SK-N-SH (cell line): ENCODE measurements at regions not wholly inside any gene's neighbourhood (a gene's known extent, or its start where the extent isn't known, plus 50 kb on each side); places are given as distances from the start of the nearest gene placed in this dataset.

Source experiments
- CTCF ChIA-PET: fragments of 300-600, 350-600 bp; formaldehyde crosslinking; extraction: SDS; loops from one replicate; lab custom pipeline; 2021; lab: Yijun Ruan, JAX
- POLR2A ChIA-PET: fragments of 350-600 bp; sonication (Branson Sonifier 250); formaldehyde crosslinking; extraction: SDS; loops from one replicate; lab custom pipeline; 2020; ENCODE audit warnings: antibody characterized with exemption, inconsistent platforms; lab: Yijun Ruan, JAX
- DNase-seq: peaks from one replicate; pipeline ENCODE4 v3.0.0; 2012
- H2AFZ ChIP-seq: fragments of 200-600 bp; sonication (generic); 2 replicates; pipeline ENCODE4 v1.8.1; 2016; ENCODE audit warnings: antibody characterized with exemption, mild to moderate bottlenecking, low read depth
- H3F3A ChIP-seq: fragments of 200-600 bp; sonication (generic); replicated peaks from 2 replicates; pipeline ENCODE3; 2016; ENCODE audit warnings: antibody characterized with exemption, mild to moderate bottlenecking; ENCODE audit not compliant: insufficient read depth
- H3K27ac ChIP-seq, 2 experiments: fragments of 200-500 bp in 1 of 2; fragments of 200-600 bp in 1 of 2; sonication (Bioruptor generic) in 1 of 2; sonication (generic), shearing (Covaris generic) in 1 of 2; 2 replicates each; pipeline versions ENCODE4 v1.5.1 to v1.6.1; 2014 to 2016; ENCODE audit warnings: low read depth in 2 of 2, inconsistent platforms in 1 of 2, low read length in 1 of 2, mild to moderate bottlenecking in 1 of 2, mixed read lengths in 1 of 2
- H3K27me3 ChIP-seq: fragments of 200-600 bp; sonication (generic), shearing (Covaris generic); 2 replicates; pipeline ENCODE4 v1.6.1; 2016; ENCODE audit warnings: mixed run types; ENCODE audit not compliant: insufficient read depth
- H3K36me3 ChIP-seq, 2 experiments: fragments of 200-500 bp in 1 of 2; fragments of 200-600 bp in 1 of 2; sonication (Bioruptor generic) in 1 of 2; sonication (generic) in 1 of 2; replicated peaks in 1 of 2; 2 replicates each; pipeline versions ENCODE3 to v1.5.1; 2014 to 2016; ENCODE audit warnings: low read length in 1 of 2, mild to moderate bottlenecking in 1 of 2; ENCODE audit not compliant: insufficient read depth in 2 of 2, control insufficient read depth in 1 of 2
- H3K4me1 ChIP-seq, 2 experiments: fragments of 200-500 bp in 1 of 2; fragments of 200-600 bp in 1 of 2; sonication (Bioruptor generic) in 1 of 2; sonication (generic), shearing (Covaris generic) in 1 of 2; 2 replicates each; pipeline versions ENCODE4 v1.5.1 to v1.6.1; 2014 to 2016; ENCODE audit warnings: low read depth in 1 of 2, low read length in 1 of 2, mixed run types in 1 of 2; ENCODE audit not compliant: insufficient read depth in 2 of 2, control insufficient read depth in 1 of 2
- H3K4me2 ChIP-seq: fragments of 200-600 bp; sonication (generic), shearing (Covaris generic); 2 replicates; pipeline ENCODE4 v1.6.1; 2017; ENCODE audit warnings: mixed run types
- H3K4me3 ChIP-seq, 2 experiments: fragments of 200-500 bp in 1 of 2; fragments of 200-600 bp in 1 of 2; sonication (Bioruptor generic) in 1 of 2; sonication (generic), shearing (Covaris generic) in 1 of 2; 2 replicates each; pipeline versions ENCODE4 v1.5.1 to v1.8.1; 2014 to 2016; ENCODE audit warnings: low read depth in 2 of 2, inconsistent platforms in 1 of 2, low read length in 1 of 2, mild to moderate bottlenecking in 1 of 2, mixed read lengths in 1 of 2, moderate library complexity in 1 of 2
- H3K79me2 ChIP-seq: fragments of 200-600 bp; sonication (generic); 2 replicates; pipeline ENCODE4 v1.8.1; 2017; ENCODE audit warnings: mild to moderate bottlenecking; ENCODE audit not compliant: insufficient read depth
- H3K9ac ChIP-seq: fragments of 200-600 bp; sonication (generic); 2 replicates; pipeline ENCODE4 v1.6.1; 2017; ENCODE audit warnings: mixed run types
- H3K9me2 ChIP-seq: fragments of 200-600 bp; sonication (generic); 2 replicates; pipeline ENCODE4 v1.6.1; 2017; ENCODE audit warnings: mixed run types
- H3K9me3 ChIP-seq: fragments of 200-600 bp; sonication (generic); 2 replicates; pipeline ENCODE4 v1.6.1; 2017; ENCODE audit warnings: mixed run types, mild to moderate bottlenecking, moderate library complexity
- H4K20me1 ChIP-seq: fragments of 200-600 bp; sonication (generic); 2 replicates; pipeline ENCODE4 v1.6.1; 2017; ENCODE audit warnings: mild to moderate bottlenecking, mixed run types; ENCODE audit not compliant: insufficient read depth
- CHD2 ChIP-seq: fragments of 150-350 bp; IDR thresholded peaks from 2 replicates; pipeline ENCODE4 v1.6.1; 2018; ENCODE audit warnings: low read length; ENCODE audit not compliant: partially characterized antibody
- EP300 ChIP-seq, 2 experiments: IDR thresholded peaks; 2 replicates each; pipeline versions ENCODE4 v1.4.0 to v1.6.1; 2012; ENCODE audit warnings: borderline replicate concordance in 1 of 2, low read depth in 1 of 2, low read length in 1 of 2
- EZH2phosphoT487 ChIP-seq: fragments of 200-600 bp; sonication (generic); IDR thresholded peaks from 2 replicates; pipeline ENCODE4 v1.6.1; 2017; ENCODE audit warnings: low read depth, mixed run types, mild to moderate bottlenecking, antibody characterized with exemption, moderate library complexity, borderline replicate concordance
- FOSL2 ChIP-seq: IDR thresholded peaks from 2 replicates; pipeline ENCODE4 v1.4.0; 2012; ENCODE audit warnings: low read depth, mild to moderate bottlenecking, moderate library complexity, borderline replicate concordance
- FOXM1 ChIP-seq: IDR thresholded peaks from 2 replicates; pipeline ENCODE4 v1.4.0; 2012; ENCODE audit warnings: low read depth, mild to moderate bottlenecking
- GABPA ChIP-seq: IDR thresholded peaks from 2 replicates; pipeline ENCODE4 v1.4.0; 2012; ENCODE audit warnings: low read depth, mild to moderate bottlenecking
- JUND ChIP-seq: IDR thresholded peaks from 2 replicates; pipeline ENCODE4 v1.4.0; 2012
- MXI1 ChIP-seq: IDR thresholded peaks from 2 replicates; pipeline ENCODE4 v1.6.1; 2012; ENCODE audit warnings: mild to moderate bottlenecking, low read depth, low read length, improper control_type of control experiment
- NFIC ChIP-seq: IDR thresholded peaks from 2 replicates; pipeline ENCODE4 v1.4.0; 2012; ENCODE audit warnings: borderline replicate concordance
- NRF1 ChIP-seq: IDR thresholded peaks from 2 replicates; pipeline ENCODE4 v1.6.1; 2012; ENCODE audit warnings: low read depth, mild to moderate bottlenecking, low read length
- POLR2AphosphoS5 ChIP-seq: IDR thresholded peaks from 2 replicates; pipeline ENCODE4 v1.6.1; 2012; ENCODE audit warnings: low read depth, low read length
- RAD21 ChIP-seq: IDR thresholded peaks from 2 replicates; pipeline ENCODE4 v1.6.1; 2012; ENCODE audit warnings: mild to moderate bottlenecking, low read length
- REST ChIP-seq: IDR thresholded peaks from 2 replicates; pipeline ENCODE4 v1.6.1; 2012; ENCODE audit warnings: mild to moderate bottlenecking, low read depth, low read length, moderate library complexity
- RXRA ChIP-seq: IDR thresholded peaks from 2 replicates; pipeline ENCODE4 v1.4.0; 2012; ENCODE audit warnings: low read depth, mild to moderate bottlenecking, borderline replicate concordance
- WGBS: methylation state at CpG from one replicate; pipeline ENCODE4 v1.1.6; 2017; ENCODE audit warnings: low lambda C conversion rate; 5-methylcytosine and 5-hydroxymethylcytosine counted together
- TF ChIP-seq, protein P1 (sequence below): fragments of 150-350 bp; IDR thresholded peaks from 2 replicates; pipeline ENCODE4 v1.6.1; 2017; ENCODE audit warnings: antibody characterized with exemption, low read length, low read depth, borderline replicate concordance
- TF ChIP-seq, protein P2 (sequence below): fragments of 200-600 bp; sonication (generic); IDR thresholded peaks from 2 replicates; pipeline ENCODE4 v1.6.1; 2017; ENCODE audit warnings: antibody characterized with exemption, mild to moderate bottlenecking, moderate library complexity

DNA sequence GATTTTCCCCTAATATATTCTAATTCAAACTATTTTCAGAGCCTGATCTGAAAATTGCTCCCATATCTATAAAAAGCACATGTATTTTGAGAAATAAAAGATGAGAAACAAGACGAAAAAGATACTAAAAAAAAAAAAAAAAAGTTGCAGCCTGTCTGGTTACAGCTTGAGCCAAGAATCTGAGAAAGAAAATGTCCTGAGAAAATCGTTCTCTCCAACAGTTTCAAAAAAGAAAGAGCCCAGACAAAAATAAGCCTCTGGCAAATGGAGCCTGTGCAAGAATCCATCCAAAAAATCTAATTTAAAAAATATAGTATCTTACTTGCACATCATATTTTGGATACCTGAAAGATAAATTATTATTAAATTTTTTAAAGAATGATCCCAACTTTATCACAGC is 163.0 kb upstream of the TBL1X start:
- POLR2A ChIA-PET: no interaction called here
- H3K9ac ChIP-seq: no peak overlapping the region
- H3K27me3 ChIP-seq: no peaks in the 10 kb centered on the region
- DNase-seq: no peak
- H3F3A ChIP-seq: no peaks in the 10 kb centered on the region
- H3K4me2 ChIP-seq: no peak overlapping the region
- H3K4me1 ChIP-seq: no peaks in the 10 kb centered on the region
- no peaks in the 10 kb centered on the region for H3K9me3 ChIP-seq
- no peak overlapping the region for H3K27ac ChIP-seq
- WGBS: 4% methylated on average over 2 of the region's 2 CpGs
- H4K20me1 ChIP-seq: no peaks in the 10 kb centered on the region
- H3K4me3 ChIP-seq: no peak overlapping the region
- CTCF ChIA-PET: interaction anchor here (2.0 kb wide), 1 partner anchor 11 kb away, joined by 8 read pairs; no protein-coding TSS in a partner anchor
- H3K36me3 ChIP-seq: no peaks in the 10 kb centered on the region
- H2AFZ ChIP-seq: no peak overlapping the region
- no peaks in the 10 kb centered on the region for H3K9me2 ChIP-seq
- H3K79me2 ChIP-seq: no peaks in the 10 kb centered on the region
- TF ChIP-seq GABPA (no peak), FOXM1 (no peak), RAD21 (no peak), MXI1 (no peak), CHD2 (no peak), REST (no peak), FOSL2 (no peak), POLR2AphosphoS5 (no peak)
- TF ChIP-seq, protein P1, sequence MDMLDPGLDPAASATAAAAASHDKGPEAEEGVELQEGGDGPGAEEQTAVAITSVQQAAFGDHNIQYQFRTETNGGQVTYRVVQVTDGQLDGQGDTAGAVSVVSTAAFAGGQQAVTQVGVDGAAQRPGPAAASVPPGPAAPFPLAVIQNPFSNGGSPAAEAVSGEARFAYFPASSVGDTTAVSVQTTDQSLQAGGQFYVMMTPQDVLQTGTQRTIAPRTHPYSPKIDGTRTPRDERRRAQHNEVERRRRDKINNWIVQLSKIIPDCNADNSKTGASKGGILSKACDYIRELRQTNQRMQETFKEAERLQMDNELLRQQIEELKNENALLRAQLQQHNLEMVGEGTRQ: no peak
- TF ChIP-seq, protein P2, sequence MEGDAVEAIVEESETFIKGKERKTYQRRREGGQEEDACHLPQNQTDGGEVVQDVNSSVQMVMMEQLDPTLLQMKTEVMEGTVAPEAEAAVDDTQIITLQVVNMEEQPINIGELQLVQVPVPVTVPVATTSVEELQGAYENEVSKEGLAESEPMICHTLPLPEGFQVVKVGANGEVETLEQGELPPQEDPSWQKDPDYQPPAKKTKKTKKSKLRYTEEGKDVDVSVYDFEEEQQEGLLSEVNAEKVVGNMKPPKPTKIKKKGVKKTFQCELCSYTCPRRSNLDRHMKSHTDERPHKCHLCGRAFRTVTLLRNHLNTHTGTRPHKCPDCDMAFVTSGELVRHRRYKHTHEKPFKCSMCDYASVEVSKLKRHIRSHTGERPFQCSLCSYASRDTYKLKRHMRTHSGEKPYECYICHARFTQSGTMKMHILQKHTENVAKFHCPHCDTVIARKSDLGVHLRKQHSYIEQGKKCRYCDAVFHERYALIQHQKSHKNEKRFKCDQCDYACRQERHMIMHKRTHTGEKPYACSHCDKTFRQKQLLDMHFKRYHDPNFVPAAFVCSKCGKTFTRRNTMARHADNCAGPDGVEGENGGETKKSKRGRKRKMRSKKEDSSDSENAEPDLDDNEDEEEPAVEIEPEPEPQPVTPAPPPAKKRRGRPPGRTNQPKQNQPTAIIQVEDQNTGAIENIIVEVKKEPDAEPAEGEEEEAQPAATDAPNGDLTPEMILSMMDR: no peak

- Histone ChIP-seq H2AFZ (no peak overlapping the region), H4K20me1 (no peaks in the 10 kb centered on the region), H3K27ac (no peak overlapping the region), H3K27me3 (no peaks in the 10 kb centered on the region), H3K9me2 (no peaks in the 10 kb centered on the region), H3K36me3 (no peaks in the 10 kb centered on the region)
- WGBS: 17% methylated on average over 4 of the region's 4 CpGs
- POLR2A ChIA-PET: no interaction called here
- CTCF ChIA-PET: interaction anchor here (2.0 kb wide), 1 partner anchor 11 kb away, joined by 8 read pairs; no protein-coding TSS in a partner anchor
- TF ChIP-seq EZH2phosphoT487 (no peak), NRF1 (no peak), RXRA (no peak), NFIC (no peak), EP300 (IDR thresholded peaks at IDR 0.05; ENCODE audit: borderline replicate concordance in 1 of 2, low read depth in 1 of 2, low read length in 1 of 2) (no peak), JUND (no peak)
- TF ChIP-seq, all 33 proteins: peak for 0
- Histone ChIP-seq H3K9ac (no peak overlapping the region), H3K9me3 (no peaks in the 10 kb centered on the region), H3K79me2 (no peaks in the 10 kb centered on the region), H3K4me2 (no peak overlapping the region), H3K4me1 (no peaks in the 10 kb centered on the region), H3K4me3 (no peak overlapping the region), H3F3A (no peaks in the 10 kb centered on the region)
- no peak for DNase-seq
These were observed 162.5 kb upstream of the TBL1X start for GRCh38 chrX:9302381-9302780.
